ENCODE measurements at regions not wholly inside any gene's neighbourhood (a gene's known extent, or its start where the extent isn't known, plus 50 kb on each side); places are given as distances from the start of the nearest gene placed in this dataset.
"Not testable (repeated sequence)": the region's sequence is repeated elsewhere in the genome, so short reads cannot be mapped to it uniquely, and the experiment has no call there.

GRCh38 chr12:31821484-31821883 lies 92.7 kb upstream of the AMN1 start:
- no peak for DNase-seq (ENCODE audit: low read depth, low spot score)

GRCh38 chr12:31820832-31821231 lies 92.0 kb upstream of the AMN1 start:
- no peak for DNase-seq (ENCODE audit: low read depth, low spot score)

- DNase-seq (ENCODE audit: low read depth, low spot score), result no peak
These were observed 90.6 kb upstream of the AMN1 start for GRCh38 chr12:31819427-31819826.

GRCh38 chr12:31818623-31819268 lies 89.9 kb upstream of the AMN1 start:
- no peak for DNase-seq (ENCODE audit: low read depth, low spot score)

- DNase-seq (ENCODE audit: low read depth, low spot score), result no peak
These were observed 88.3 kb upstream of the AMN1 start for GRCh38 chr12:31817120-31817519.

- DNase-seq (ENCODE audit: low read depth, low spot score), result no peak
These were observed 86.3 kb upstream of the AMN1 start for GRCh38 chr12:31815096-31815495.

GRCh38 chr12:31813305-31813704 lies 84.5 kb upstream of the AMN1 start:
- DNase-seq (ENCODE audit: low read depth, low spot score), result no peak

- DNase-seq (ENCODE audit: low read depth, low spot score), result no peak
These were observed 78.9 kb upstream of the AMN1 start for GRCh38 chr12:31807773-31808097.

- not testable (repeated sequence) for DNase-seq (ENCODE audit: low read depth, low spot score)
These were observed 78.4 kb upstream of the AMN1 start for GRCh38 chr12:31807081-31807772.

GRCh38 chr12:31805681-31806080 lies 76.9 kb upstream of the AMN1 start:
- DNase-seq (ENCODE audit: low read depth, low spot score), result not testable (repeated sequence)

GRCh38 chr12:31804707-31805106 lies 75.9 kb upstream of the AMN1 start:
- DNase-seq (ENCODE audit: low read depth, low spot score), result not testable (repeated sequence)

GRCh38 chr12:31804185-31804504 lies 75.3 kb upstream of the AMN1 start:
- no peak for DNase-seq (ENCODE audit: low read depth, low spot score)

- DNase-seq (ENCODE audit: low read depth, low spot score), result no peak
These were observed 74.7 kb upstream of the AMN1 start for GRCh38 chr12:31803306-31804184.

- no peak for DNase-seq (ENCODE audit: low read depth, low spot score)
These were observed 73.1 kb upstream of the AMN1 start for GRCh38 chr12:31801872-31802271.

- DNase-seq (ENCODE audit: low read depth, low spot score), result no peak
These were observed 68.5 kb upstream of the AMN1 start for GRCh38 chr12:31797230-31797872.

- DNase-seq (ENCODE audit: low read depth, low spot score), result no peak
These were observed 67.6 kb upstream of the AMN1 start for GRCh38 chr12:31796270-31796951.

GRCh38 chr12:31794745-31795144 lies 65.9 kb upstream of the AMN1 start:
- DNase-seq (ENCODE audit: low read depth, low spot score), result no peak

- not testable (repeated sequence) for DNase-seq (ENCODE audit: low read depth, low spot score)
These were observed 62.4 kb upstream of the AMN1 start for GRCh38 chr12:31791265-31791664.

- DNase-seq (ENCODE audit: low read depth, low spot score), result no peak
These were observed 61.9 kb upstream of the AMN1 start for GRCh38 chr12:31790759-31791158.

GRCh38 chr12:31785318-31785717 lies 56.5 kb upstream of the AMN1 start:
- DNase-seq (ENCODE audit: low read depth, low spot score), result no peak

GRCh38 chr12:31783996-31784645 lies 55.3 kb upstream of the AMN1 start:
- DNase-seq (ENCODE audit: low read depth, low spot score), result no peak

Data from activated CD4-positive, CD25-positive, alpha-beta regulatory T cell treated with anti-CD3 and anti-CD28 coated beads, Interleukin-2, amount 50 U/mL, for 16 hours (primary cell).